AG20443 (cell line): ENCODE measurements at regions not wholly inside any gene's neighbourhood (a gene's known extent, or its start where the extent isn't known, plus 50 kb on each side); places are given as distances from the start of the nearest gene placed in this dataset.

Experiments used
- DNase-seq: peaks from one replicate; pipeline ENCODE4 v3.0.0; 2012; ENCODE audit warnings: low spot score, mixed read lengths

GRCh38 chr20:43803276-43803675 lies 76.5 kb upstream of the GTSF1L start:
- no peak for DNase-seq

DNA sequence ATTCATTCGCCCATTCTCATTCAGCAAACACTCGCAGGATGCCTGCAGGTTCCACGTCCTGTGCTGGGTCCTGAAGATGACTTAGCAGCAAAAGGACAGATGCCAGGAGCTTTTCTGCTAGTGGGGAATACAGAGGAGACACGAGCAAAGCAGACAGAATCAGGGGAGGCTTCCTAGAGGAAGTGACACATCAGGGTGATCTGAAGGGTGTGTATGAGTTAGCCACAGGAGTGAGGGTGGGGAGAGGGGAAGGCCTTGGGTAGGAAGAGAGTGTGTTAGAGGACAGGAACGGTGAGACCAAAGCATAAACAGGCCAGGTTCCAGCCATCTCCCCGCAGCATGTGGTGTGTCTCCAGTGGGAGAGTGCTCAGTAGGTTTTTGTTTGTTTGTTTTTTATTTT lies 73.4 kb upstream of the GTSF1L start:
- DNase-seq, result no peak

DNA sequence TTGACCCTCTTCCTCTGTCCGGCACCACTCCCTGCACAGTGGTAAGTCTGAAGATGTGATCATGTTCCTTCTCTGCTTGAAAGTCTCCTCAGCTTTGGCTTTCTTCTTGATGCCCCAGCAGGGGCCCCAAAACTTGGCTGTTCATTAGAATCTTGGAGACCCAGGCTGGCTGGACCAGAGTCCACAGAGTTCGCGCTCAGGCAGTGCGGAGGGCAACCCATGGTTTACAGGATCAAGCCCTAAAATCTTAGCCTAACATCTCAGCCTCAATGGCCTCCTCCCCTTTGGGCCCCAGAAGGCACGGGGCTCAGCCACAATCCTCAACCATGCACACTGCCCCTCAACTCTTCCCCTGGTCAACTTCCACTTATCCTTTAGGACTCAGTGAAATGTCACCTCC lies 72.9 kb upstream of the GTSF1L start:
- no peak for DNase-seq

GRCh38 chr20:43799150-43799711 lies 72.4 kb upstream of the GTSF1L start:
- no peak for DNase-seq

- DNase-seq, result no peak
These were observed 71.7 kb upstream of the GTSF1L start for GRCh38 chr20:43798291-43799149.

- no peak for DNase-seq
These were observed 67.5 kb upstream of the GTSF1L start for GRCh38 chr20:43794326-43794725.

DNA sequence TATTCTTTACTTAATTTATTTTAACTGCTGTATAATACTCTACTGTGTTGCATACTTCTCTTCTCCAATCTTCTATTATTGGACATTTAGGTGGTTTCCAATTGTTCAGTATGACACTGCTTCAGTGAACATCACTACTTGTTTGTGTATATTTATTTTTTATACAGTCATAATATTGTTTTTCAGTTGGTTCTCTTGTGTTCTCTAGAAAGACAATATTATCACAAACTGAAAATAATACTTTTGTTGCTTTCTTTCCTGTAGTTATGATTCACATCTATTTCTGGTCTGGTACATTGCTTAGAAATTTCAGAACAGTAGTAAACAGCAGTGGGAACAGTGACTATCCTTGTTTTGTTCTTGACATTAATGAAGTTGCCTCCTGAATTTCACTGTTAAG lies 62.8 kb upstream of the GTSF1L start:
- no peak for DNase-seq

DNA sequence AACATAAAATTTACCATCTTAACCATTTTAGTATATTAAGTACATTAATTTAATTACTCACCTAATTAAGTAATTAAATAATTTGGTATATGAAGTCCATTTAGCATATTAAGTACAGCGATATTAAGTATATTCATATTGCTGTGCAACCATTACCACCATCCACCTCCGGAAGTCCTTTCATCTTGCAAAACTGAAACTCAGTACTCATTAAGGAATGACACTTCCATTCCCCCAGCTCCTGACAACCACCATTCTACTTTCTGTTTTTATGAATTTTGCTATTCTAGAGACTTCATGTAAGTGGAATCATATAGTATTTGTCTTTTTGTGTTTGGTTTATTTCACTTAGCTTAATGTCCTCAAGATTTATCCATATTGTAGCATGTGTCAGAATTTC lies 61.1 kb upstream of the GTSF1L start:
- DNase-seq, result no peak

DNA sequence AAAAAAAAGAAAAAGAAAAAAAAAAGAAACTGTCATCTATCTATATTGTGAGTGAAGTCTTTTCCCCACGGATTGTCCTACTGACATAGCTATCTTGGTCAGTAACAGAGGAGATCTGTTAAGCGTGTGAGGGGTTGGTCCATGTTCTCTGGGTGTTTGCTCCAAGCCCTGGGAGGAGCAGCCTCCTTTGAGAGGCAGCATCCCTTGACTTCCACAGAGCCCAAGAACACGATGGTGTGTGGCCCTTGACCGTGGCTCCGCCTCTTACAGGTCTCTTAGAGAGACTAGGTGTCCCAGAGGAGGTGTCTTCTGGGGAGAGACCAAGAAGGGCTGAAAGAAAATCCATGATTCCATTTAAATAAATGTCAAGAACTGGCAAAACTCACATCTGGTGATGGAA lies 60.1 kb upstream of the GTSF1L start:
- no peak for DNase-seq

- DNase-seq, result no peak
These were observed 54.4 kb upstream of the GTSF1L start for GRCh38 chr20:43781215-43781614.

DNA sequence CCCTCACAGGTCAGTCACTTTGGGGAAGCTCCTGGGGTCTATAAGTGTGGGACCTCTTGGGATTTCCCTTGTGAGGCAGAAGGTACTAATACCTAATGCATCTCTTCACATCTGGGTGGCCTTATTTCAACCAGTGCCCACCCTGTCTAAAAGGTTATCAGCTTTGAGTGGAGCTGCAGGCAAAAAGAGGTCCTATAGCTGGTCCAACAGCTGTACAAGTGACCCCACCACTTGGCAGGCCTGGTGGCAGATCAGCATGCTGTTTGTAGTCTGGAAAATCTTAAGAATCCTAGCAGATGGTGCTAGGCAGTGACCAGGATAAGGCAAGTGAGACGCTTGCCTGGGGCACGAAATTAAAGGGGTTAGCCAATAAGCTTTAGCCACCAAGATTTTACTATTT lies 51.6 kb upstream of the GTSF1L start:
- DNase-seq, result no peak

GRCh38 chr20:43776691-43777090 lies 49.9 kb upstream of the GTSF1L start:
- no peak for DNase-seq
